ENCODE measurements at regions not wholly inside any gene's neighbourhood (a gene's known extent, or its start where the extent isn't known, plus 50 kb on each side); places are given as distances from the start of the nearest gene placed in this dataset.

GRCh38 chr6:122214605-122215318 lies 184.7 kb upstream of the HSF2 start:
- no peak for TF ChIP-seq GATA2 (IDR thresholded peaks at IDR 0.05; ENCODE audit: low read depth, low read length)
- TF ChIP-seq GATA3 (IDR thresholded peaks at IDR 0.05; ENCODE audit: low read depth, low read length) = no peak

- no peak for TF ChIP-seq GATA3 (IDR thresholded peaks at IDR 0.05; ENCODE audit: low read depth, low read length)
- TF ChIP-seq GATA2 (IDR thresholded peaks at IDR 0.05; ENCODE audit: low read depth, low read length) = no peak
Measured at GRCh38 chr6:122220254-122220653, 179.2 kb upstream of the HSF2 start.

GRCh38 chr6:122222761-122223160 lies 176.7 kb upstream of the HSF2 start:
- TF ChIP-seq GATA3 (IDR thresholded peaks at IDR 0.05; ENCODE audit: low read depth, low read length) (no peak), GATA2 (IDR thresholded peaks at IDR 0.05; ENCODE audit: low read depth, low read length) (no peak)

GRCh38 chr6:122223251-122223650 lies 176.2 kb upstream of the HSF2 start:
- no peak for TF ChIP-seq GATA2 (IDR thresholded peaks at IDR 0.05; ENCODE audit: low read depth, low read length)
- TF ChIP-seq GATA3 (IDR thresholded peaks at IDR 0.05; ENCODE audit: low read depth, low read length) = no peak

GRCh38 chr6:122238861-122239260 lies 160.6 kb upstream of the HSF2 start:
- TF ChIP-seq GATA3 (IDR thresholded peaks at IDR 0.05; ENCODE audit: low read depth, low read length) = no peak
- no peak for TF ChIP-seq GATA2 (IDR thresholded peaks at IDR 0.05; ENCODE audit: low read depth, low read length)

- no peak for TF ChIP-seq GATA2 (IDR thresholded peaks at IDR 0.05; ENCODE audit: low read depth, low read length)
- no peak for TF ChIP-seq GATA3 (IDR thresholded peaks at IDR 0.05; ENCODE audit: low read depth, low read length)
Measured at GRCh38 chr6:122246906-122247658, 152.4 kb upstream of the HSF2 start.

- TF ChIP-seq GATA3 (IDR thresholded peaks at IDR 0.05; ENCODE audit: low read depth, low read length) = no peak
- TF ChIP-seq GATA2 (IDR thresholded peaks at IDR 0.05; ENCODE audit: low read depth, low read length) = no peak
Measured at GRCh38 chr6:122248001-122248669, 151.3 kb upstream of the HSF2 start.

GRCh38 chr6:122248844-122249243 lies 150.6 kb upstream of the HSF2 start:
- TF ChIP-seq GATA3 (IDR thresholded peaks at IDR 0.05; ENCODE audit: low read depth, low read length) = no peak
- no peak for TF ChIP-seq GATA2 (IDR thresholded peaks at IDR 0.05; ENCODE audit: low read depth, low read length)

GRCh38 chr6:122258839-122259238 lies 140.6 kb upstream of the HSF2 start:
- TF ChIP-seq GATA2 (IDR thresholded peaks at IDR 0.05; ENCODE audit: low read depth, low read length) = no peak
- TF ChIP-seq GATA3 (IDR thresholded peaks at IDR 0.05; ENCODE audit: low read depth, low read length) = no peak

- no peak for TF ChIP-seq GATA3 (IDR thresholded peaks at IDR 0.05; ENCODE audit: low read depth, low read length)
- no peak for TF ChIP-seq GATA2 (IDR thresholded peaks at IDR 0.05; ENCODE audit: low read depth, low read length)
Measured at GRCh38 chr6:122264557-122264956, 134.9 kb upstream of the HSF2 start.

- TF ChIP-seq GATA3 (IDR thresholded peaks at IDR 0.05; ENCODE audit: low read depth, low read length) (no peak), GATA2 (IDR thresholded peaks at IDR 0.05; ENCODE audit: low read depth, low read length) (no peak)
Measured at GRCh38 chr6:122265755-122266154, 133.7 kb upstream of the HSF2 start.

GRCh38 chr6:122268394-122268793 lies 131.1 kb upstream of the HSF2 start:
- TF ChIP-seq GATA2 (IDR thresholded peaks at IDR 0.05; ENCODE audit: low read depth, low read length) (no peak), GATA3 (IDR thresholded peaks at IDR 0.05; ENCODE audit: low read depth, low read length) (no peak)

- TF ChIP-seq GATA2 (IDR thresholded peaks at IDR 0.05; ENCODE audit: low read depth, low read length) (no peak), GATA3 (IDR thresholded peaks at IDR 0.05; ENCODE audit: low read depth, low read length) (no peak)
Measured at GRCh38 chr6:122276637-122277036, 122.8 kb upstream of the HSF2 start.

GRCh38 chr6:122283884-122284283 lies 115.6 kb upstream of the HSF2 start:
- no peak for TF ChIP-seq GATA3 (IDR thresholded peaks at IDR 0.05; ENCODE audit: low read depth, low read length)
- TF ChIP-seq GATA2 (IDR thresholded peaks at IDR 0.05; ENCODE audit: low read depth, low read length) = no peak

Measured in SH-SY5Y (cell line).